GM10266 (cell line): ENCODE measurements at regions not wholly inside any gene's neighbourhood (a gene's known extent, or its start where the extent isn't known, plus 50 kb on each side); places are given as distances from the start of the nearest gene placed in this dataset.

ENCODE experiments used
- DNase-seq: peaks from one replicate; pipeline ENCODE4 v3.0.0; 2012; ENCODE audit errors: extremely low spot score
- CTCF ChIP-seq: IDR thresholded peaks from 2 replicates; pipeline ENCODE4 v1.5.1; 2012; ENCODE audit warnings: mild to moderate bottlenecking, low read depth; ENCODE audit not compliant: control insufficient read depth, insufficient read depth; ENCODE audit errors: missing control alignments

GRCh38 chr21:22885614-22886013 lies 1887.4 kb downstream of the NCAM2 start:
- TF ChIP-seq CTCF, result no peak
- no peak for DNase-seq

- no peak for TF ChIP-seq CTCF
- no peak for DNase-seq
These were observed 1891.2 kb downstream of the NCAM2 start for GRCh38 chr21:22889445-22889844.

- no peak for TF ChIP-seq CTCF
- DNase-seq, result no peak
These were observed 1892.4 kb downstream of the NCAM2 start for GRCh38 chr21:22890656-22891055.

GRCh38 chr21:22892028-22892427 lies 1893.8 kb downstream of the NCAM2 start:
- TF ChIP-seq CTCF, result no peak
- DNase-seq, result no peak

- TF ChIP-seq CTCF, result no peak
- DNase-seq, result no peak
These were observed 1894.5 kb downstream of the NCAM2 start for GRCh38 chr21:22892740-22893139.

GRCh38 chr21:22898051-22898665 lies 1899.9 kb downstream of the NCAM2 start:
- DNase-seq, result no peak
- no peak for TF ChIP-seq CTCF

GRCh38 chr21:22900490-22900889 lies 1902.3 kb downstream of the NCAM2 start:
- no peak for DNase-seq
- no peak for TF ChIP-seq CTCF
